Stomach (tissue), 8 donors: ENCODE measurements at regions not wholly inside any gene's neighbourhood (a gene's known extent, or its start where the extent isn't known, plus 50 kb on each side); places are given as distances from the start of the nearest gene placed in this dataset.

ENCODE experiments used
- DNase-seq, 2 donors: peaks; one replicate each; pipeline versions ENCODE4 v3.0.0 to v3.0.0-alpha.2; 2013 to 2019
- H3K27ac ChIP-seq, 5 donors: fragments of 200-600 bp in 4 of 5; sonication (generic) in 4 of 5; one replicate each; pipeline ENCODE4 v1.5.1; 2013 to 2019; ENCODE audit warnings: mild to moderate bottlenecking in 1 of 5, moderate library complexity in 1 of 5
- H3K27me3 ChIP-seq, 3 donors: fragments of 200-600 bp; sonication (generic); one replicate each; pipeline ENCODE4 v1.5.1; 2017 to 2019; ENCODE audit warnings: mixed run types in 1 of 3
- H3K36me3 ChIP-seq, 4 donors: fragments of 200-600 bp; sonication (generic); 1 replicate in 3 of 4; 2 replicates in 1 of 4; pipeline ENCODE4 v1.5.1; 2016 to 2019
- H3K4me1 ChIP-seq, 4 donors: fragments of 200-600 bp; sonication (generic); one replicate each; pipeline ENCODE4 v1.5.1; 2016 to 2019
- H3K4me3 ChIP-seq, 4 donors: fragments of 200-600 bp; sonication (generic) in 3 of 4; one replicate each; pipeline ENCODE4 v1.5.1; 2016 to 2019; ENCODE audit warnings: mild to moderate bottlenecking in 1 of 4
- H3K9me3 ChIP-seq, 4 donors: fragments of 200-600 bp; sonication (generic); one replicate each; pipeline ENCODE4 v1.5.1; 2016 to 2019
- CTCF ChIP-seq, 7 experiments: fragments of 450-650 bp in 4 of 7; fragments of 200-600 bp in 3 of 7; sonication (generic) in 3 of 7; IDR thresholded peaks; one replicate each; pipeline ENCODE4 v1.5.1; 2016 to 2019; ENCODE audit warnings: antibody characterized with exemption in 7 of 7, control low read depth in 2 of 7, mild to moderate bottlenecking in 1 of 7
- EP300 ChIP-seq: sonication (generic); formaldehyde crosslinking; IDR thresholded peaks from one replicate; pipeline ENCODE4 v1.6.1; 2017; ENCODE audit warnings: antibody characterized with exemption
- POLR2A ChIP-seq, 4 donors: fragments of 450-650 bp; IDR thresholded peaks; one replicate each; pipeline ENCODE4 v1.6.1; 2016; ENCODE audit warnings: antibody characterized with exemption in 4 of 4, control low read depth in 2 of 4, mild to moderate bottlenecking in 1 of 4, moderate library complexity in 1 of 4
- POLR2AphosphoS5 ChIP-seq, 3 donors: sonication (generic); formaldehyde crosslinking; IDR thresholded peaks; one replicate each; pipeline ENCODE4 v1.6.1; 2016; ENCODE audit warnings: antibody characterized with exemption in 3 of 3
- WGBS, 5 donors: extraction: QIAGEN DNeasy Blood & Tissue Kit in 3 of 5; methylation state at CpG; one replicate each; pipeline versions ENCODE4 v1.1.5 to v1.1.7; 2013 to 2018; 5-methylcytosine and 5-hydroxymethylcytosine counted together
- intact Hi-C: fragments of 100-400 bp; cut with DNase I; formaldehyde crosslinking; loops from one replicate; pipeline ENCODE4 v1.15.1; 2023; ENCODE audit warnings: low total_unique reads
- donor health status: healthy with polysubstance abuse.
- donor health status: Bipolar disorder and iron deficiency.
- donor health status: healthy.

- intact Hi-C loops = no loop called here
- 71 to 87% (median 78%) methylated on average over 12 of the region's 12 CpGs for WGBS, 5 donors
- TF ChIP-seq POLR2AphosphoS5 (IDR thresholded peaks at IDR 0.05) (no peak), EP300 (no peak), POLR2A (IDR thresholded peaks at IDR 0.05) (no peak), CTCF (IDR thresholded peaks at IDR 0.05) (no peak)
- Histone ChIP-seq H3K27ac (no peak overlapping the region), H3K4me1 (no peaks in the 10 kb centered on the region), H3K36me3 (no peaks in the 10 kb centered on the region), H3K9me3 (no peaks in the 10 kb centered on the region), H3K4me3 (no peak overlapping the region), H3K27me3 (no peaks in the 10 kb centered on the region)
- no peak for DNase-seq
Observed at GRCh38 chr14:35988972-35989690, 163.0 kb downstream of the BRMS1L start.

- no peaks in the 10 kb centered on the region for H3K36me3 ChIP-seq
Observed at GRCh38 chr14:35988550-35988949, 162.4 kb downstream of the BRMS1L start.

GRCh38 chr14:35987731-35988130 lies 161.6 kb downstream of the BRMS1L start:
- Histone ChIP-seq H3K27ac (no peak overlapping the region), H3K4me3 (no peak overlapping the region), H3K27me3 (no peaks in the 10 kb centered on the region), H3K36me3 (no peaks in the 10 kb centered on the region), H3K4me1 (no peaks in the 10 kb centered on the region), H3K9me3 (no peaks in the 10 kb centered on the region)
- 71 to 91% (median 86%) methylated on average over 3 of the region's 3 CpGs for WGBS, 5 donors
- DNase-seq = no peak
- intact Hi-C loops = no loop called here
- TF ChIP-seq POLR2AphosphoS5 (IDR thresholded peaks at IDR 0.05) = no peak
- no peak for TF ChIP-seq EP300
- no peak for TF ChIP-seq POLR2A (IDR thresholded peaks at IDR 0.05)
- TF ChIP-seq CTCF (IDR thresholded peaks at IDR 0.05) = no peak

More at GRCh38 chr14:35988550-35988949, 162.4 kb downstream of the BRMS1L start:
- 85 to 89% (median 88%) methylated on average over 7 of the region's 7 CpGs for WGBS, 5 donors
- no peaks in the 10 kb centered on the region for H3K9me3 ChIP-seq
- H3K27ac ChIP-seq = no peak overlapping the region
- H3K4me1 ChIP-seq = no peaks in the 10 kb centered on the region
- H3K27me3 ChIP-seq = no peaks in the 10 kb centered on the region
- no peak for TF ChIP-seq POLR2AphosphoS5 (IDR thresholded peaks at IDR 0.05)
- TF ChIP-seq CTCF (IDR thresholded peaks at IDR 0.05) = no peak
- TF ChIP-seq POLR2A (IDR thresholded peaks at IDR 0.05) = no peak
- TF ChIP-seq EP300 = no peak
- no peak for DNase-seq
- no peak overlapping the region for H3K4me3 ChIP-seq
- intact Hi-C loops = no loop called here

- intact Hi-C loops = no loop called here
- Histone ChIP-seq H3K27ac (no peak overlapping the region), H3K36me3 (no peaks in the 10 kb centered on the region), H3K27me3 (no peaks in the 10 kb centered on the region), H3K9me3 (no peaks in the 10 kb centered on the region), H3K4me1 (no peaks in the 10 kb centered on the region), H3K4me3 (no peak overlapping the region)
- WGBS, 5 donors = 57 to 88% (median 72%) methylated on average over 2 of the region's 2 CpGs
- DNase-seq = no peak
- no peak for TF ChIP-seq EP300
Observed at GRCh38 chr14:35986219-35986573, 160.1 kb downstream of the BRMS1L start.

GRCh38 chr14:35985474-35986218 lies 159.5 kb downstream of the BRMS1L start:
- Histone ChIP-seq H3K4me3 (no peak overlapping the region), H3K9me3 (no peaks in the 10 kb centered on the region), H3K27ac (no peak overlapping the region), H3K4me1 (no peaks in the 10 kb centered on the region), H3K36me3 (no peaks in the 10 kb centered on the region), H3K27me3 (no peaks in the 10 kb centered on the region)
- intact Hi-C loops = no loop called here
- TF ChIP-seq POLR2A (IDR thresholded peaks at IDR 0.05) (no peak), CTCF (IDR thresholded peaks at IDR 0.05) (no peak), EP300 (no peak), POLR2AphosphoS5 (IDR thresholded peaks at IDR 0.05) (no peak)
- 40 to 63% (median 44%) methylated on average over 5 of the region's 5 CpGs for WGBS, 5 donors
- DNase-seq = peak in 1 of 2 donors; percentile 32
